Upper lobe of left lung (tissue), 6 donors: ENCODE measurements at regions not wholly inside any gene's neighbourhood (a gene's known extent, or its start where the extent isn't known, plus 50 kb on each side); places are given as distances from the start of the nearest gene placed in this dataset.
A peak's percentile ranks its signal among the peaks of the same experiment; 100 is the strongest.

Experiments
- ATAC-seq, 2 donors: fragments of 200-7000 bp; cut with Tn5 transposase; one replicate each; pipeline ENCODE4 v1.9.1; 2022; ENCODE audit warnings: mild to moderate bottlenecking in 2 of 2, moderate library complexity in 2 of 2; ENCODE audit not compliant: low FRiP score in 2 of 2
- DNase-seq, 2 donors: peaks; one replicate each; pipeline ENCODE4 v3.0.0-alpha.2; 2019 to 2020
- H3K27ac ChIP-seq, 4 donors: fragments of 200-600 bp; sonication (generic); one replicate each; pipeline ENCODE4 v1.5.1; 2016 to 2019
- H3K27me3 ChIP-seq, 4 donors: fragments of 200-600 bp; sonication (generic); one replicate each; pipeline ENCODE4 v1.5.1; 2017 to 2019
- H3K36me3 ChIP-seq, 4 donors: fragments of 200-600 bp; sonication (generic); one replicate each; pipeline ENCODE4 v1.5.1; 2016 to 2019
- H3K4me1 ChIP-seq, 4 donors: fragments of 200-600 bp; sonication (generic); one replicate each; pipeline ENCODE4 v1.5.1; 2018 to 2019
- H3K4me3 ChIP-seq, 4 donors: fragments of 200-600 bp; sonication (generic); one replicate each; pipeline ENCODE4 v1.5.1; 2017 to 2019; ENCODE audit warnings: mild to moderate bottlenecking in 2 of 4, moderate library complexity in 1 of 4
- H3K9me3 ChIP-seq, 4 donors: fragments of 200-600 bp; sonication (generic); one replicate each; pipeline ENCODE4 v1.5.1; 2018 to 2019
- EP300 ChIP-seq, 4 donors: sonication (generic); formaldehyde crosslinking; IDR thresholded peaks; one replicate each; pipeline ENCODE4 v1.5.1; 2017; ENCODE audit warnings: antibody characterized with exemption in 4 of 4, control low read depth in 2 of 4
- POLR2A ChIP-seq, 4 donors: fragments of 450-650 bp; IDR thresholded peaks; one replicate each; pipeline ENCODE4 v1.5.1; 2016 to 2017; ENCODE audit warnings: antibody characterized with exemption in 4 of 4, mild to moderate bottlenecking in 2 of 4
- POLR2AphosphoS5 ChIP-seq, 2 donors: sonication (generic); formaldehyde crosslinking; IDR thresholded peaks; one replicate each; pipeline ENCODE4 v1.5.1; 2017; ENCODE audit warnings: antibody characterized with exemption in 2 of 2
- WGBS, 2 donors: methylation state at CpG; one replicate each; pipeline ENCODE4 v1.1.5; 2017 to 2018; 5-methylcytosine and 5-hydroxymethylcytosine counted together
- TF ChIP-seq, protein P1 (sequence below), 6 experiments: fragments of 450-650 bp in 4 of 6; fragments of 200-600 bp in 2 of 6; sonication (generic) in 2 of 6; IDR thresholded peaks; one replicate each; pipeline ENCODE4 v1.5.1; 2016 to 2019; ENCODE audit warnings: antibody characterized with exemption in 6 of 6
- donor health status: DM: no; HTN: no; CAD: no; lungs with moderate emphysema.
- donor health status: DM: no; HTN: yes; CAD: no; lungs with severe emphysema.

DNA sequence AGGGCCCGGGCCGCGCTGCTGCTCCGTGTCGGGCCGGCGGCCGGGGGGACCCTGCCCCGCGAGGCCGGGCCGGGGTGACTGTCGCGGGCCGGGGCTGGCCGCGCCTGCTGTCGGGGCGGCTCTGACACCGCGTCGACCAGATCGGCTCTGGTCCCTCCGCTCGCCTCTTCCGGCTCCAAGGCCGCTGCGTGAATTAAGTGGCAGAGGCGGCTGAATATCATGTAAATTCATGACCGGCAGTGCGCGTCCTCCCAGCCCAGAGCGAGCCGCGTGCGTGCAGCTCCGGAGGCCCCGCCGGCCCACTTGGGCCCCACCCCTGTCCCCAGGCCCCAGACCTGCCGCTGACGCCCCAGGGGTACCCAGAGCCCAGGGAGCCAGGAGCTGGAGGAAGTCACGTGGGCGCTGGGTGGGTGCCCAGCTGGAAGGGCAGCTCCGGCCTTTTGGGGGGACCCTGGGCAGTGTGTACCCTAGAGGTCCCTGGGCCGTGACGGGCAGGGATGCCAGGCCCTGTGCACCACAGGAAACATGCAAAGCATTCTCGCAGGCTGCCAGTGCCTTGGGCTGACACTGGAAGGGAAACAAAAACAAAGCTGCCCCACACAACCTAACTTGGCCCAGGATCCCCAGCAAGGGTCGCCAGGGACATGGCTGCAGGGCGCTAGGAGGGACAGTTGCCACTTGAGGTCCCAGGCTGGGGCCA, 584.0 kb upstream of the MKI67 start:
- Histone ChIP-seq H3K4me3 (no peak overlapping the region), H3K27me3 (no peaks in the 10 kb centered on the region), H3K27ac (no peak overlapping the region), H3K9me3 (no peaks in the 10 kb centered on the region), H3K36me3 (no peaks in the 10 kb centered on the region), H3K4me1 (no peaks in the 10 kb centered on the region)
- 41 to 42% methylated on average over 13 to 42 of the region's 49 CpGs for WGBS, 2 donors
- no peak for TF ChIP-seq EP300 (IDR thresholded peaks at IDR 0.05)
- TF ChIP-seq, protein P1, sequence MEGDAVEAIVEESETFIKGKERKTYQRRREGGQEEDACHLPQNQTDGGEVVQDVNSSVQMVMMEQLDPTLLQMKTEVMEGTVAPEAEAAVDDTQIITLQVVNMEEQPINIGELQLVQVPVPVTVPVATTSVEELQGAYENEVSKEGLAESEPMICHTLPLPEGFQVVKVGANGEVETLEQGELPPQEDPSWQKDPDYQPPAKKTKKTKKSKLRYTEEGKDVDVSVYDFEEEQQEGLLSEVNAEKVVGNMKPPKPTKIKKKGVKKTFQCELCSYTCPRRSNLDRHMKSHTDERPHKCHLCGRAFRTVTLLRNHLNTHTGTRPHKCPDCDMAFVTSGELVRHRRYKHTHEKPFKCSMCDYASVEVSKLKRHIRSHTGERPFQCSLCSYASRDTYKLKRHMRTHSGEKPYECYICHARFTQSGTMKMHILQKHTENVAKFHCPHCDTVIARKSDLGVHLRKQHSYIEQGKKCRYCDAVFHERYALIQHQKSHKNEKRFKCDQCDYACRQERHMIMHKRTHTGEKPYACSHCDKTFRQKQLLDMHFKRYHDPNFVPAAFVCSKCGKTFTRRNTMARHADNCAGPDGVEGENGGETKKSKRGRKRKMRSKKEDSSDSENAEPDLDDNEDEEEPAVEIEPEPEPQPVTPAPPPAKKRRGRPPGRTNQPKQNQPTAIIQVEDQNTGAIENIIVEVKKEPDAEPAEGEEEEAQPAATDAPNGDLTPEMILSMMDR (IDR thresholded peaks at IDR 0.05) = no peak
- no peak for TF ChIP-seq POLR2A (IDR thresholded peaks at IDR 0.05)
- no peak for TF ChIP-seq POLR2AphosphoS5 (IDR thresholded peaks at IDR 0.05)
- no peak for ATAC-seq
- DNase-seq = peak in 1 of 2 donors; percentile 73

DNA sequence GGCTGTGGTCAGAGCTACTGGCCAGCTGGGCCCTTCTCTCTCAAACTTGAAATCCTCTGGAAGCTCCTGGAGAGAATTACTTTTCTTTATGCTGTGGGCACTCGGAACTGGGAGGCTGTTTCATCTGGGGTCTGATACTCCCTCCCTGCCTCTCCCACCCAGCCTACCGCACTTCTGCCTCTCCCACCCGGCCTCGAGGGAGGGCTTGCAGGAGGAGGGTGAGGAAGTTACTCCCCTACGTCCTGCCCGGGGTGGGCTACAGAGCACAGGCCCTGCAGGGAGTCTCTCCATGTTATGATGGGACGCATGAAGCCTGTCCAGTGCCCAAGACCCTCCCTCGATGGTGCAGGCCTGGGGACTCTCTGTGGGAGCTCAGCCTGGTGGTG, 584.6 kb upstream of the MKI67 start:
- Histone ChIP-seq H3K36me3 (no peaks in the 10 kb centered on the region), H3K27me3 (no peaks in the 10 kb centered on the region), H3K4me3 (no peak overlapping the region), H3K27ac (no peak overlapping the region), H3K4me1 (no peaks in the 10 kb centered on the region), H3K9me3 (no peaks in the 10 kb centered on the region)
- 65 to 97% methylated on average over 5 to 8 of the region's 8 CpGs for WGBS, 2 donors
- TF ChIP-seq, protein P1 (IDR thresholded peaks at IDR 0.05) = no peak
- no peak for TF ChIP-seq POLR2AphosphoS5 (IDR thresholded peaks at IDR 0.05)
- TF ChIP-seq POLR2A (IDR thresholded peaks at IDR 0.05) = no peak
- TF ChIP-seq EP300 (IDR thresholded peaks at IDR 0.05) = no peak
- DNase-seq (no peak), ATAC-seq (peak in 1 of 2 donors; percentile 46)

DNA sequence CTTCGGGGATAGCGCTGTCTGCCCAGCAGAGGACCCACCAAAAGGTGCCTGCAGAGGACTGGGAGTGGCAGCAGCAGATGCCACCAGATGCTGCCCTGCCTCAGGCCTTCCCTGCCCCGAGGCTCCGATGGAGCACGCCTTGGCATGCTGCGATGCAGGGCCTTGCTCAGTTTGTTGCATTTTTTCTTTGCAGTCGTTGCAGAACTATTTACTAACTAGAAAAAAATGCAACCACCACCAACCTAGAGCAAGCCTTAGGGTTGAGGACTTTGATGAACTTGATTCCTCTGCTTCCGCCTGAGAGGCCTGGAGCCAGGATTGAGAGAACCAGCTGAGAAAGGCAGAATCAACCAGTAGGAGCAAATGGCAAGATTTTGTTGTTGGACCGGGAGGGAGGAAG, 585.6 kb upstream of the MKI67 start:
- Histone ChIP-seq H3K4me3 (no peak overlapping the region), H3K4me1 (no peaks in the 10 kb centered on the region), H3K36me3 (no peaks in the 10 kb centered on the region), H3K9me3 (no peaks in the 10 kb centered on the region), H3K27ac (no peak overlapping the region), H3K27me3 (no peaks in the 10 kb centered on the region)
- no peak for TF ChIP-seq POLR2AphosphoS5 (IDR thresholded peaks at IDR 0.05)
- no peak for TF ChIP-seq EP300 (IDR thresholded peaks at IDR 0.05)
- no peak for TF ChIP-seq POLR2A (IDR thresholded peaks at IDR 0.05)
- TF ChIP-seq, protein P1 (IDR thresholded peaks at IDR 0.05) = no peak
- ATAC-seq (no peak), DNase-seq (no peak)
- 78 to 92% methylated on average over 5 to 9 of the region's 9 CpGs for WGBS, 2 donors

DNA sequence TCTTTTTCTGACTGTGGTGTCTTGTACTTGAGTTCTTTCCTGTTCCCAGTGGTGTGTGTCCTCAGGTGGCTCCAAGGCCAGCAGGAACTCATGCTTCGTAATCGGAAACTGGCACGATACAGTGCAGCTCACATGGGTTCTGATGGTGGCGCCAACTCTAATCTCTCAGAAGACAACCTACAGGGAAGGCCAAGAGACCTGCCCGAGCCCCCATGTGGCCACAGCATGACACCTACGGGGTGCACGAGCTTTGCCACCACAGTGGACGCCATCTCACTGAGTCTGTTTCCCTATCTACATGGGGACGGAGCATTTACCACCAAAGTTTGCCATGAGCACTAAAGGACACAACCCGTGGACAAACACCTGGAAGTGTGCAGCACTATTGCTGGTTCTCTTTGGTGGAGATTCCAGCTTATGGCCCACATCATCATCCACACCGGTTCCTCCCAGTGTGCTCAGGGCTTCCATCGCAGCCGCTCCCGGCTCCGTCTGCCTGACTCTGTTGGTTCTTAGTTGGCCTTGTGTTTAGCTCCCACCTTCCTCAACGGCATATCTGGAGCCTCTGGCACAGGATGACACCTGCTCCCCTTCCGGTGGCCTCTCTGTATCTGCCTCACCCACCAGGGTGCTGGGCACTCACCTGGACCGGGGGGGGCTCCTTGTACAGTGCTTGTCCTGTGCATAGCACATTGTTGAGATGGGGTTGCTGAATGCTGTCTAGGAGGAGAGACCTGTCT, 586.6 kb upstream of the MKI67 start:
- no peaks in the 10 kb centered on the region for H3K4me1 ChIP-seq
- ATAC-seq (no peak), DNase-seq (no peak)
- no peaks in the 10 kb centered on the region for H3K9me3 ChIP-seq
- H3K27me3 ChIP-seq = no peaks in the 10 kb centered on the region
- H3K4me3 ChIP-seq = no peak overlapping the region
- WGBS, 2 donors = 87 to 91% methylated on average over 13 to 18 of the region's 18 CpGs
- TF ChIP-seq EP300 (IDR thresholded peaks at IDR 0.05) (no peak), POLR2AphosphoS5 (IDR thresholded peaks at IDR 0.05) (no peak), POLR2A (IDR thresholded peaks at IDR 0.05) (no peak)
- TF ChIP-seq, protein P1 (IDR thresholded peaks at IDR 0.05) = no peak
- no peak overlapping the region for H3K27ac ChIP-seq
- no peaks in the 10 kb centered on the region for H3K36me3 ChIP-seq
